ENCODE measurements at regions not wholly inside any gene's neighbourhood (a gene's known extent, or its start where the extent isn't known, plus 50 kb on each side); places are given as distances from the start of the nearest gene placed in this dataset.

- H3K36me3 ChIP-seq (ENCODE audit: insufficient read depth, low read length): no peaks in the 10 kb centered on the region
- H3K4me2 ChIP-seq (ENCODE audit: low read length): no peak overlapping the region
- H3K4me3 ChIP-seq (ENCODE audit: low read depth, low read length, poor library complexity, severe bottlenecking): no peak overlapping the region
- H3K4me1 ChIP-seq (ENCODE audit: insufficient read depth, low read length, severe bottlenecking): no peaks in the 10 kb centered on the region
- H3K27ac ChIP-seq (ENCODE audit: low read depth, low read length, poor library complexity, severe bottlenecking): no peak overlapping the region
- no peaks in the 10 kb centered on the region for H3K27me3 ChIP-seq (ENCODE audit: insufficient read depth, low read length)
- no peaks in the 10 kb centered on the region for H3K9me3 ChIP-seq (ENCODE audit: low read length)
- no peaks in the 10 kb centered on the region for H4K20me1 ChIP-seq (ENCODE audit: insufficient read depth, low read length)
- no peaks in the 10 kb centered on the region for H3K9me2 ChIP-seq (ENCODE audit: low read depth, low read length)
- TF ChIP-seq EZH2 (IDR thresholded peaks at IDR 0.05; ENCODE audit: borderline replicate concordance, low read length) (no peak), CTCF (IDR thresholded peaks at IDR 0.05; ENCODE audit: low read length) (no peak)
- no peaks in the 10 kb centered on the region for H3K79me2 ChIP-seq (ENCODE audit: insufficient read depth, low read length)
- H3K9ac ChIP-seq (ENCODE audit: low read length): no peak overlapping the region
- no peaks in the 10 kb centered on the region for H3F3A ChIP-seq (ENCODE audit: insufficient read depth, low read length)
- no peak overlapping the region for H2AFZ ChIP-seq (ENCODE audit: low read length)
Measured at GRCh38 chr5:2663489-2663888, 88.0 kb downstream of the IRX2 start.

- Histone ChIP-seq H3K27ac (ENCODE audit: low read depth, low read length, poor library complexity, severe bottlenecking) (no peak overlapping the region), H3K36me3 (ENCODE audit: insufficient read depth, low read length) (no peaks in the 10 kb centered on the region), H3K4me3 (ENCODE audit: low read depth, low read length, poor library complexity, severe bottlenecking) (no peak overlapping the region), H4K20me1 (ENCODE audit: insufficient read depth, low read length) (no peaks in the 10 kb centered on the region), H3F3A (ENCODE audit: insufficient read depth, low read length) (no peaks in the 10 kb centered on the region), H3K27me3 (ENCODE audit: insufficient read depth, low read length) (no peaks in the 10 kb centered on the region), H3K4me2 (ENCODE audit: low read length) (no peak overlapping the region), H3K4me1 (ENCODE audit: insufficient read depth, low read length, severe bottlenecking) (no peaks in the 10 kb centered on the region), H3K9me2 (ENCODE audit: low read depth, low read length) (no peaks in the 10 kb centered on the region), H2AFZ (ENCODE audit: low read length) (no peak overlapping the region), H3K9me3 (ENCODE audit: low read length) (no peaks in the 10 kb centered on the region), H3K79me2 (ENCODE audit: insufficient read depth, low read length) (no peaks in the 10 kb centered on the region), H3K9ac (ENCODE audit: low read length) (no peak overlapping the region)
- TF ChIP-seq CTCF (IDR thresholded peaks at IDR 0.05; ENCODE audit: low read length) (no peak), EZH2 (IDR thresholded peaks at IDR 0.05; ENCODE audit: borderline replicate concordance, low read length) (no peak)
Measured at GRCh38 chr5:2660315-2660714, 91.2 kb downstream of the IRX2 start.

- Histone ChIP-seq H3K27me3 (ENCODE audit: insufficient read depth, low read length) (no peaks in the 10 kb centered on the region), H3K27ac (ENCODE audit: low read depth, low read length, poor library complexity, severe bottlenecking) (no peak overlapping the region), H3K79me2 (ENCODE audit: insufficient read depth, low read length) (no peaks in the 10 kb centered on the region), H3K4me1 (ENCODE audit: insufficient read depth, low read length, severe bottlenecking) (no peaks in the 10 kb centered on the region), H2AFZ (ENCODE audit: low read length) (no peak overlapping the region), H3K36me3 (ENCODE audit: insufficient read depth, low read length) (no peaks in the 10 kb centered on the region), H3F3A (ENCODE audit: insufficient read depth, low read length) (no peaks in the 10 kb centered on the region), H4K20me1 (ENCODE audit: insufficient read depth, low read length) (no peaks in the 10 kb centered on the region), H3K4me3 (ENCODE audit: low read depth, low read length, poor library complexity, severe bottlenecking) (no peak overlapping the region), H3K9me3 (ENCODE audit: low read length) (no peaks in the 10 kb centered on the region), H3K4me2 (ENCODE audit: low read length) (no peak overlapping the region), H3K9ac (ENCODE audit: low read length) (no peak overlapping the region), H3K9me2 (ENCODE audit: low read depth, low read length) (no peaks in the 10 kb centered on the region)
- no peak for TF ChIP-seq CTCF (IDR thresholded peaks at IDR 0.05; ENCODE audit: low read length)
- TF ChIP-seq EZH2 (IDR thresholded peaks at IDR 0.05; ENCODE audit: borderline replicate concordance, low read length): no peak
Measured at GRCh38 chr5:2658881-2659470, 92.5 kb downstream of the IRX2 start.

All from OCI-LY1 (cell line).